ENCODE measurements at regions not wholly inside any gene's neighbourhood (a gene's known extent, or its start where the extent isn't known, plus 50 kb on each side); places are given as distances from the start of the nearest gene placed in this dataset.
"Not testable (repeated sequence)": the region's sequence is repeated elsewhere in the genome, so short reads cannot be mapped to it uniquely, and the experiment has no call there.

- no peak for DNase-seq
These were observed 881.8 kb upstream of the PCDH10 start for GRCh38 chr4:132267321-132267720.

GRCh38 chr4:132269303-132269990 is 879.6 kb upstream of the PCDH10 start:
- no peak for DNase-seq

GRCh38 chr4:132275583-132276121 is 873.4 kb upstream of the PCDH10 start:
- no peak for DNase-seq

- no peak for DNase-seq
These were observed 872.9 kb upstream of the PCDH10 start for GRCh38 chr4:132276185-132276584.

- DNase-seq = no peak
These were observed 872.1 kb upstream of the PCDH10 start for GRCh38 chr4:132276989-132277388.

- no peak for DNase-seq
These were observed 867.4 kb upstream of the PCDH10 start for GRCh38 chr4:132281733-132282132.

GRCh38 chr4:132284910-132285426 is 864.1 kb upstream of the PCDH10 start:
- DNase-seq = no peak

GRCh38 chr4:132297346-132297745 is 851.7 kb upstream of the PCDH10 start:
- no peak for DNase-seq

- DNase-seq = no peak
These were observed 849.3 kb upstream of the PCDH10 start for GRCh38 chr4:132299841-132300240.

- DNase-seq = no peak
These were observed 836.6 kb upstream of the PCDH10 start for GRCh38 chr4:132312521-132312920.

- DNase-seq = no peak
These were observed 835.2 kb upstream of the PCDH10 start for GRCh38 chr4:132313852-132314251.

- no peak for DNase-seq
These were observed 832.4 kb upstream of the PCDH10 start for GRCh38 chr4:132316738-132317137.

- DNase-seq = no peak
These were observed 831.2 kb upstream of the PCDH10 start for GRCh38 chr4:132317923-132318322.

- DNase-seq = no peak
These were observed 820.3 kb upstream of the PCDH10 start for GRCh38 chr4:132328761-132329160.

GRCh38 chr4:132330994-132331393 is 818.1 kb upstream of the PCDH10 start:
- no peak for DNase-seq

GRCh38 chr4:132332932-132333723 is 816.0 kb upstream of the PCDH10 start:
- no peak for DNase-seq

- no peak for DNase-seq
These were observed 815.4 kb upstream of the PCDH10 start for GRCh38 chr4:132333724-132334047.

GRCh38 chr4:132334081-132334480 is 815.0 kb upstream of the PCDH10 start:
- no peak for DNase-seq

GRCh38 chr4:132344924-132345828 is 803.9 kb upstream of the PCDH10 start:
- no peak for DNase-seq

- DNase-seq = no peak
These were observed 803.1 kb upstream of the PCDH10 start for GRCh38 chr4:132346016-132346415.

GRCh38 chr4:132351606-132352005 is 797.5 kb upstream of the PCDH10 start:
- DNase-seq = not testable (repeated sequence)

- DNase-seq = no peak
These were observed 766.9 kb upstream of the PCDH10 start for GRCh38 chr4:132382243-132382642.

Measured in NCI-H1436 treated with DMSO at 0.1 percent for 48 hours (cell line).